ENCODE measurements at regions not wholly inside any gene's neighbourhood (a gene's known extent, or its start where the extent isn't known, plus 50 kb on each side); places are given as distances from the start of the nearest gene placed in this dataset.

DNA sequence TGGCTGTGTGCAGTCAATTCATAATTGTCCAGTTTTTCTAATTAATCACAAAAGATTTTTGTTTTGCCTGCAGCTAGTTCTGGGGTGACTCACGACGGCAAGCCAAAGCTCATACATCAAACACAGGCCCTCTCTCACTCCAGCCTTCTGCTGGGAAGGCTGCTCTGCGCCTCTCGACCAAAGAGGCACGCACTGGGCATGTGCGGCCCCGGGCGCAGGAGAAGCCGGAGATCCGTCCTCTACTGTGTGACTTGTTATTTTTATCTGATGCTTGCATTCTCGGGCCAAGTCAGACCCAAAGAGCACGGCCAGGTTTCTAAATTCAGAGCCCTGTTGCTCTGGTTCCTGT is 98.5 kb downstream of the TFAP2A start:
- TF ChIP-seq, protein P1, sequence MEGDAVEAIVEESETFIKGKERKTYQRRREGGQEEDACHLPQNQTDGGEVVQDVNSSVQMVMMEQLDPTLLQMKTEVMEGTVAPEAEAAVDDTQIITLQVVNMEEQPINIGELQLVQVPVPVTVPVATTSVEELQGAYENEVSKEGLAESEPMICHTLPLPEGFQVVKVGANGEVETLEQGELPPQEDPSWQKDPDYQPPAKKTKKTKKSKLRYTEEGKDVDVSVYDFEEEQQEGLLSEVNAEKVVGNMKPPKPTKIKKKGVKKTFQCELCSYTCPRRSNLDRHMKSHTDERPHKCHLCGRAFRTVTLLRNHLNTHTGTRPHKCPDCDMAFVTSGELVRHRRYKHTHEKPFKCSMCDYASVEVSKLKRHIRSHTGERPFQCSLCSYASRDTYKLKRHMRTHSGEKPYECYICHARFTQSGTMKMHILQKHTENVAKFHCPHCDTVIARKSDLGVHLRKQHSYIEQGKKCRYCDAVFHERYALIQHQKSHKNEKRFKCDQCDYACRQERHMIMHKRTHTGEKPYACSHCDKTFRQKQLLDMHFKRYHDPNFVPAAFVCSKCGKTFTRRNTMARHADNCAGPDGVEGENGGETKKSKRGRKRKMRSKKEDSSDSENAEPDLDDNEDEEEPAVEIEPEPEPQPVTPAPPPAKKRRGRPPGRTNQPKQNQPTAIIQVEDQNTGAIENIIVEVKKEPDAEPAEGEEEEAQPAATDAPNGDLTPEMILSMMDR (IDR thresholded peaks at IDR 0.05) = no peak
- no peak for TF ChIP-seq POLR2A (IDR thresholded peaks at IDR 0.05)

Measured in uterus (tissue), 2 donors.